Calu3 (cell line): ENCODE measurements at regions not wholly inside any gene's neighbourhood (a gene's known extent, or its start where the extent isn't known, plus 50 kb on each side); places are given as distances from the start of the nearest gene placed in this dataset.

Source experiments
- BruUV-seq: library from RNA; stranded (reverse); fragments of 400-500 nt; replicated peaks from 2 replicates; lab custom pipeline; 2021; lab: Mats Ljungman, UMichigan
- CTCF ChIA-PET: fragments of 300-600 bp; sonication (Branson Sonifier 250); formaldehyde crosslinking; loops from one replicate; lab custom pipeline; 2022; ENCODE audit warnings: antibody characterized with exemption; lab: Charles Lee
- DNase-seq: peaks from one replicate; pipeline ENCODE4 v3.0.0; 2022
- H3K27ac Mint-ChIP-seq: one replicate; pipeline ENCODE4 v1.8.0; 2022; ENCODE audit warnings: mixed read lengths; ENCODE audit not compliant: unreplicated experiment
- H3K27me3 Mint-ChIP-seq: one replicate; pipeline ENCODE4 v1.8.0; 2022; ENCODE audit warnings: mixed read lengths; ENCODE audit not compliant: unreplicated experiment
- H3K36me3 Mint-ChIP-seq: one replicate; pipeline ENCODE4 v1.8.0; 2022; ENCODE audit warnings: mild to moderate bottlenecking, moderate library complexity, mixed read lengths; ENCODE audit not compliant: insufficient read depth, unreplicated experiment
- H3K4me1 Mint-ChIP-seq: one replicate; pipeline ENCODE4 v1.8.0; 2022; ENCODE audit warnings: mild to moderate bottlenecking, low read depth, mixed read lengths; ENCODE audit not compliant: unreplicated experiment
- H3K4me3 Mint-ChIP-seq: one replicate; pipeline ENCODE4 v1.8.0; 2022; ENCODE audit warnings: mild to moderate bottlenecking, low read depth, moderate library complexity, mixed read lengths; ENCODE audit not compliant: unreplicated experiment
- H3K9me3 Mint-ChIP-seq: one replicate; pipeline ENCODE4 v1.8.0; 2022; ENCODE audit warnings: low read depth, mixed read lengths; ENCODE audit not compliant: unreplicated experiment
- intact Hi-C: fragments of 100-400 bp; cut with micrococcal nuclease; formaldehyde crosslinking; loops from one replicate; pipeline ENCODE4 v1.10.0; 2022; ENCODE audit not compliant: unreplicated experiment
- TF ChIP-seq, protein P1 (sequence below): fragments of 200-600 bp; IDR thresholded peaks from one replicate; pipeline ENCODE4 v1.8.0; 2022; ENCODE audit warnings: antibody characterized with exemption; ENCODE audit not compliant: unreplicated experiment

DNA sequence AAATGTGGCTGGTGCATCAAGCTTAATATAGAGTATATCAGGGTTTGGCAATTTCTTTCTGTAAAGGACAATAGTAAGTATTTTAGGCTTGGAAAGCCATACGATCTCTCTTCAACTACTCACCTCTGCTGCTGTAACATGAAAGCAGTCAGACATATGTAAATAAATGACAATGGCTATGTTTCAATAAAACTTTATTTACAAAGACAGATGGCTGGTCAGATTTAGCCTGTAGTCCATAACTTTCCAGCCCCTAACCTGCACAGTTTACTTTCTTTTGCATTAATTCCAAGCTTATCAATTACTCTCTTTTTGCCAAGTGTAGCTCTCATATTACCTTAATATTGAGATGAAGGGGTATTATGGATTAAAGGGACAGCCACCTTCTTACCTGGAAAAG, 83.1 kb downstream of the LRATD1 start:
- no TSS peak for BruUV-seq
- H3K4me3 Mint-ChIP-seq: no peak overlapping the region
- H3K27me3 Mint-ChIP-seq: no peaks in the 10 kb centered on the region
- no peaks in the 10 kb centered on the region for H3K36me3 Mint-ChIP-seq
- no peak for DNase-seq
- TF ChIP-seq, protein P1, sequence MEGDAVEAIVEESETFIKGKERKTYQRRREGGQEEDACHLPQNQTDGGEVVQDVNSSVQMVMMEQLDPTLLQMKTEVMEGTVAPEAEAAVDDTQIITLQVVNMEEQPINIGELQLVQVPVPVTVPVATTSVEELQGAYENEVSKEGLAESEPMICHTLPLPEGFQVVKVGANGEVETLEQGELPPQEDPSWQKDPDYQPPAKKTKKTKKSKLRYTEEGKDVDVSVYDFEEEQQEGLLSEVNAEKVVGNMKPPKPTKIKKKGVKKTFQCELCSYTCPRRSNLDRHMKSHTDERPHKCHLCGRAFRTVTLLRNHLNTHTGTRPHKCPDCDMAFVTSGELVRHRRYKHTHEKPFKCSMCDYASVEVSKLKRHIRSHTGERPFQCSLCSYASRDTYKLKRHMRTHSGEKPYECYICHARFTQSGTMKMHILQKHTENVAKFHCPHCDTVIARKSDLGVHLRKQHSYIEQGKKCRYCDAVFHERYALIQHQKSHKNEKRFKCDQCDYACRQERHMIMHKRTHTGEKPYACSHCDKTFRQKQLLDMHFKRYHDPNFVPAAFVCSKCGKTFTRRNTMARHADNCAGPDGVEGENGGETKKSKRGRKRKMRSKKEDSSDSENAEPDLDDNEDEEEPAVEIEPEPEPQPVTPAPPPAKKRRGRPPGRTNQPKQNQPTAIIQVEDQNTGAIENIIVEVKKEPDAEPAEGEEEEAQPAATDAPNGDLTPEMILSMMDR: no peak
- intact Hi-C loops: no loop called here
- no peak overlapping the region for H3K27ac Mint-ChIP-seq
- no peaks in the 10 kb centered on the region for H3K4me1 Mint-ChIP-seq
- H3K9me3 Mint-ChIP-seq: no peaks in the 10 kb centered on the region
- CTCF ChIA-PET: no interaction called here

DNA sequence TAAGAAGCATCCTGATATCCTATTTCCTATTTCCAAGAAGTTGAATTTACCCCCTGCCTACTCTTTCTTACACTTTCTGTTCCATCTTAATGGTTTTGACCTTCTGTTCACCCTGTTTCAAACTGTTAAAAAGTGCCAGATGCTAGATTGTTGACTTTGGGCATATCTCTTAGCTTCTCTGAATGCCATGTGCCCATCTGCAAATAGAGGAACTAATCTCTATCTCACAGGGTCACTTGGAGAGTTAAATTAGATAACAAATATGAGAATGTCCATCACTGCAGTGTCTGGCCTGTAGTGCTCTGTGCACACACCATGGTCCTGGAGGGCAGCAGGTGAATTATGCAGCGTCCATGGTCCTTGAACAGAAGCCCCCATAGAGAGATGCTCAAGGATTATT, 83.8 kb downstream of the LRATD1 start:
- Mint-ChIP-seq H3K9me3 (no peaks in the 10 kb centered on the region), H3K36me3 (no peaks in the 10 kb centered on the region), H3K4me3 (no peak overlapping the region), H3K27me3 (no peaks in the 10 kb centered on the region), H3K4me1 (no peaks in the 10 kb centered on the region), H3K27ac (no peak overlapping the region)
- BruUV-seq: no TSS peak
- TF ChIP-seq, protein P1: no peak
- intact Hi-C loops: no loop called here
- CTCF ChIA-PET: no interaction called here
- DNase-seq: no peak

DNA sequence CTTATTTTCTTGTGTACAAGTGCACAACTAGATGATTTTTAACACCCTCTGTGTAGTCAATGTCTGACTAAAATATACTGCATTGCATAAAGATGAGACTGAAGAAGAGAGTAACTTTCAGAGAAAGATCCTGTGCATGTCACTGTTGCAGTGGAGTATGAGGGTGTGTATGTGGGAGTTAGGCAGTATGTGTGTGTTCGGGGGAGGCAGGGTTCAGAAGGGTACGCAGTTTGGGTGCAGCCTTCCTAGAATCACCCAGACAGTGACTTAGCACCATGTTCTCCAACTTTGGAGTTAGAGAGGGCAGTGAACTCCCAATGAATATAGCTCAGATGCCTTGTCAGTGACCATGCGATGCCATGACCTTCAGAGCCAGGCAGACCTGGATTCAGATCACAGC, 84.6 kb downstream of the LRATD1 start:
- intact Hi-C loops: no loop called here
- no TSS peak for BruUV-seq
- Mint-ChIP-seq H3K27ac (no peak overlapping the region), H3K9me3 (no peaks in the 10 kb centered on the region), H3K4me3 (no peak overlapping the region), H3K36me3 (no peaks in the 10 kb centered on the region), H3K27me3 (no peaks in the 10 kb centered on the region), H3K4me1 (no peaks in the 10 kb centered on the region)
- TF ChIP-seq, protein P1: no peak
- CTCF ChIA-PET: no interaction called here
- no peak for DNase-seq

DNA sequence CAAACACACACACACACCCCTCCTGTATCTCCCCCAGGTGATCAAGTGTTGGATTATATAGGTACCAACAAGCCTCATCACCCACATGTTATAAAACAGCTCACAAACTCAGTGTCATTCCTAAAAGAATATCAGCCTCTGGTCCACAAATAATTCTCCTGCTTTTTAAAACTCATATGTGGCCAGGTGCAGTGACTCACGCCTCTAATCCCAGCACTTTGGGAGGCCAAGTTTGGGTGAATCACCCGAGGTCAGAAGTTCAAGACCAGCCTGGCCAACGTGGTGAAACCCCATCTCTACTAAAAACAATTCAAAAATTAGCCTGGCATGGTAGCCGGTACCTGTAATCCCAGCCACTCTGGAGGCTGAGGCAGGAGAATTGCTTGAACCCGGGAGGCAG, 87.8 kb downstream of the LRATD1 start:
- TF ChIP-seq, protein P1: no peak
- CTCF ChIA-PET: interaction anchor here (0.7 kb wide), 1 partner anchor 67 kb away, joined by 3 read pairs; no protein-coding TSS in a partner anchor
- no peaks in the 10 kb centered on the region for H3K4me1 Mint-ChIP-seq
- no peaks in the 10 kb centered on the region for H3K27me3 Mint-ChIP-seq
- intact Hi-C loops: no loop called here
- H3K4me3 Mint-ChIP-seq: no peak overlapping the region
- BruUV-seq: no TSS peak
- H3K9me3 Mint-ChIP-seq: no peaks in the 10 kb centered on the region
- no peak for DNase-seq
- no peaks in the 10 kb centered on the region for H3K36me3 Mint-ChIP-seq
- no peak overlapping the region for H3K27ac Mint-ChIP-seq

DNA sequence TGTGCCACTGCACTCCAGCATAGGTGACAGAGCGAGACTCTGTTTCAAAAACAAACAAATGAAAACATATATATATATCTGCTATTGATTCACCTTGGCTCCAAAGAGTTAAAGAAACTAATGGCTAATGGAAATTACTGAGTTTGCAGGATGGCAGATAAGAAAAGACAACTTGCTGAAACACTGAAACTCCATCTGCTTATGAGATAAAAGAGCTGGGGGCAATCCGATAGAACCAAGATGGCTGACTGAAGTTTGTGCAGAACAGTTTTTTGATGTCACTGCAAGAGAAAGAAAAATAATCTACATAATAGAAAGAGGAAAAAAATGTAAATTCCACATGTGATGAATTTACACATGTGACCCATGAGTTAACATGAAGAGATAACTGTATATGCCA, 88.2 kb downstream of the LRATD1 start:
- H3K36me3 Mint-ChIP-seq: no peaks in the 10 kb centered on the region
- no peak overlapping the region for H3K27ac Mint-ChIP-seq
- H3K27me3 Mint-ChIP-seq: no peaks in the 10 kb centered on the region
- CTCF ChIA-PET: no interaction called here
- DNase-seq: no peak
- no peaks in the 10 kb centered on the region for H3K4me1 Mint-ChIP-seq
- H3K9me3 Mint-ChIP-seq: no peaks in the 10 kb centered on the region
- intact Hi-C loops: no loop called here
- TF ChIP-seq, protein P1: no peak
- H3K4me3 Mint-ChIP-seq: no peak overlapping the region
- no TSS peak for BruUV-seq
